HCEC 1CT (cell line): ENCODE measurements at regions not wholly inside any gene's neighbourhood (a gene's known extent, or its start where the extent isn't known, plus 50 kb on each side); places are given as distances from the start of the nearest gene placed in this dataset.
A peak's percentile ranks its signal among the peaks of the same experiment; 100 is the strongest.

Source experiments
- DNase-seq: peaks from one replicate; pipeline ENCODE4 v3.0.0-alpha.2; 2017

DNA sequence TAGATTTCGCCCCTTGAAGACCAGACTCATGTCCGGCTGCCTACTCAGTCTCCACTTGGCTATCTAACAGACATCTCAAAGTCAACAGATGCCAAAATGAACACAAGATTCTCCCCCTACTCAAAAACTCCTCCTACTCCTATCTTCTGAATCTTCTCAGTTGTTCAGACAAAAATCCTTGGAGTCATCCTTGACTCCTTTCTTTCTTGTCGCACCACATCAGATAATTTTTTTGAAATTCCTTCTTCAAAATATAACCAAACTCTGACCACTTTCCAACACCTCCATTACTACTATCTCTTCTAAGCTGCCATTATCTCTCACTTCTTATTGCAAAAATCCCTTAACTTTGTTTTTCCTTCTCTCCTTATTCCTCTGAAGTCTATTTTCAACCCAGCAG lies 141.9 kb upstream of the SLC7A14 start:
- DNase-seq, result no peak

DNA sequence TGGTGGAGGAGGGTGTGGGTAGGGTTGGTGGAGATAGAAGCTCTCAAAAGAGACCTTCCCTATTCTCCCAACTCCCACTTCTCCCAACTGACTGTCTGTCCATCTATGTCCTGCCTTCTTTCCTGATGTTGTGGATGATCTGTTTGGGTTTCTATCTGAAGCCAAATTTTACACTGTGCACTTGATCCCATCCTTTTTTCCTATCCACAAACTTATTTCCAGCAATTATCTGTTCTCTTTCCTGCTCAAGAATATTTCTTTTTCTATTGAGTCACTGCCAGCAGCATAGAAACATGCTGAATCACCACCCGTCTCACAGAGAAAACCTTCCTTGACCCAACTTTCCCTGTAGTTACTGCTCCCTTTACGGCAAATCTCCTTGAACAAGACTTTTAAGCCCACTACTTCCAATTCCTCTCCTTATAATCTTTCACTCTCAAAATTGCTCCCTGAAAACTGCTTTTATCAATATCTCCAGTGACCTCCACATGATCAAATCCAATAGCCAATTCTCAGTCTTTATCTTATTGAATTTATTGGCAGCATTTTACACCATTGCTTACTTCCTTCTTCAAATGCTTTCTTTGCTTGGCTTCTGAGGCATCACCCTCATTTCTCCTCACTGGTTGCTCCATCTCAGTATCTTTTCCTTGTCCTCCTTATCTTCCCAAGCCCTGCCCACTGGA lies 141.2 kb upstream of the SLC7A14 start:
- DNase-seq, result peak; percentile 93

DNA sequence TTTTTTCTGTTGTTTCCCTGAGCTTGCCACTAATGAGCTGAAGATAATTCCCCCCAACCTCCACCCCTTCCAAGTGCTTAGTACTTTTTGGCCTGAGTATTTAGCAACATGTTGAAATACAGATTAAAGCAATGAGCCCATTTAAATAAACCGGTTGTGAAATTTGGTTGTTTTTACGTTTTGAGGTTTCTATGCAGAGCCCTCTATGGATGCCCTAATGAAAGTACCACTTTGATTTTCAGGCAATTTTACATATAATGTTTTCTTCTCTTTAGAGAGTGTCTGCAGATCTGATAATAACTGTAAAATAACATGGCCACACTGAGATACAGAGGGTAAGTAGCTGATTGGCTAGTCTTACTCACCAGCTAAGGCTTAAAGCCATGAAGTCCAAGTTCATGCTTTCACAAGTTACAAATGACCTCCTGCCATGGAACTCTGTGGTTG lies 139.4 kb upstream of the SLC7A14 start:
- DNase-seq, result peak; percentile 70

DNA sequence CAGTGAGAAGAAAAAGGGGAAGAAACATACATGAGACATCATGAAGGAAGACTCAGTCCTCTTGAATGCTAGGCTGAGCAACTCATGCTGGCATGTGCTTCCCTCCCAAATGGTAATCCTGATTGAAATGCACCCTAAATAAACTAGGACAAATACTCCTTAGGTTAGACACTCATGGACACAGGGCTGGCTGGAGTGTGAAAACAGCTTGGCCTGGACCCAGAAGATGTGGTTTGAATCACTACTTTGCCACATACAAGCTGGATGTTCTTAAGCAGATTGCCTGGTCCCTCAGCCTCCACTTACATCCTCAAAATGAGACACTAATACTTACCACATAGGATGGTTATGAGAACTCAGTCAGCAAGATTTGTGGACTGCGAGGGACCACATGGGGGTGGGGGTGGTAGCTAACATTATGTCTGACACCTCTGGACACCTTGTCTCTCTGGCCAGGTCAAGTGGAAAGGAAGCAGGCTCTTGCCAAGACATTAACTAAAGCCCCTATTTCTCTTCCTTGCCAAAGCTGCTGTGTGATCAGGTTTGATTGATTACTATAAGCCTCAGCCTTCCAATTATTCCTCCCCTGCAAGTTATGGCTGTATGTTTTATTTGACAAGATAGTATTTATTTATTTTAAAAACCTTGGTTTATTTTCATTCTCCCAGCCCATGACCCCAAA lies 138.9 kb upstream of the SLC7A14 start:
- DNase-seq, result peak; percentile 94

DNA sequence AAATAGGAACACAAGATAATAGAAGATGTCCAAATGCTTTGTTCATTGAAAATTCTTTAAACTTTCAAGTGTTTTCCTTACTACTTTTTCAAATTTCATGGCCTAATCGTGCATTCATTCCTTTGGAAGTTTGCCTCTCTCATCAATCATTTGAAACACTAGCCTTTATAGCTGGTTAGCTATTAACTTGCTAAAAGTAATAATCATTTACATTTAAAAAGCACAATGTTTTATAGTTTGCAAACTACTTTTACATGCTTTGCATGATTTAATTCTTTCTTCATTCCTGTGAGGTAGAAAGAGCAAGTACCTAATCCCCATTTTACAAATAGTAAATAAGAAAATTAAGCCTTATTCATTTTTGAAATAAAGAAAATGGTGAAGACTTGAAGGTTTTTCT lies 137.4 kb upstream of the SLC7A14 start:
- DNase-seq, result no peak

DNA sequence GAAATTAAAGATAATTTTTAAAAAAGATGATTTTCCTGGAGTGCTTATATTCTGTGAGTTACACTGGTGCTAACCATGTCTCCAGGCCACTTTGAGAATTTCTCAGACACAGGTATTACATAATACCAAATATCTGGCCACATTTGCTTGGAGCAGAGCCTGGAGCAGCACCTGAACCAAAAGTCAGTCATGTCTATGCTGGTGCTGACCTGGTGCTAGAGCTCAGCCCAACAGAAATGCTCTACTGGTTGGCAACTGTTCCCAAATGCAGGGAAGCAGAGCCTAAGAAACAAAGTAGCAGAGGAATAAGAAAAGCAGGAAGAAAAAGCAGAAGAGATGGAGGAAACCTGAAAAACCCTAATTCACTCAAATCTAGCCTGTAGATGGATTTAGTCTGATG lies 135.7 kb upstream of the SLC7A14 start:
- DNase-seq, result no peak

GRCh38 chr3:170719300-170719699 lies 133.4 kb upstream of the SLC7A14 start:
- DNase-seq, result no peak

DNA sequence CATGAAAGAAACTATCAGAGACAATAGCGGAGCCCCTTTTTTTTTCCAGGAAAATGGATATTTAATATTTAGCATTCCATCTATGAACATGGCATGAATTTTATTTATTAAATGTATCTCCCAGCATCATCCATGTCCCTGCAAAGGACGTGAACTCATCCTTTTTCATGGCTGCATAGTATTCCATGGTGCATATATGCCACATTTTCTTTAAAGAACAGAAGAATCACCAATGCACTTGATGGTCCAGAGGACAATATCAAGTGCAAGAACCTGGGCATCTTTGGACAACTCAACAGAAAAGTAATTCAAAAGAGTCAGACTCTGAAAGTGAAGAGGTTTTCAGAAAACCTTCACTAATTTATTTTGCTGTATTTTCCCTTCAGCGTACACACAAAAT lies 133.0 kb upstream of the SLC7A14 start:
- no peak for DNase-seq

GRCh38 chr3:170717410-170718402 lies 131.8 kb upstream of the SLC7A14 start:
- DNase-seq, result peak; percentile 51

GRCh38 chr3:170716172-170716805 lies 130.4 kb upstream of the SLC7A14 start:
- DNase-seq, result no peak

DNA sequence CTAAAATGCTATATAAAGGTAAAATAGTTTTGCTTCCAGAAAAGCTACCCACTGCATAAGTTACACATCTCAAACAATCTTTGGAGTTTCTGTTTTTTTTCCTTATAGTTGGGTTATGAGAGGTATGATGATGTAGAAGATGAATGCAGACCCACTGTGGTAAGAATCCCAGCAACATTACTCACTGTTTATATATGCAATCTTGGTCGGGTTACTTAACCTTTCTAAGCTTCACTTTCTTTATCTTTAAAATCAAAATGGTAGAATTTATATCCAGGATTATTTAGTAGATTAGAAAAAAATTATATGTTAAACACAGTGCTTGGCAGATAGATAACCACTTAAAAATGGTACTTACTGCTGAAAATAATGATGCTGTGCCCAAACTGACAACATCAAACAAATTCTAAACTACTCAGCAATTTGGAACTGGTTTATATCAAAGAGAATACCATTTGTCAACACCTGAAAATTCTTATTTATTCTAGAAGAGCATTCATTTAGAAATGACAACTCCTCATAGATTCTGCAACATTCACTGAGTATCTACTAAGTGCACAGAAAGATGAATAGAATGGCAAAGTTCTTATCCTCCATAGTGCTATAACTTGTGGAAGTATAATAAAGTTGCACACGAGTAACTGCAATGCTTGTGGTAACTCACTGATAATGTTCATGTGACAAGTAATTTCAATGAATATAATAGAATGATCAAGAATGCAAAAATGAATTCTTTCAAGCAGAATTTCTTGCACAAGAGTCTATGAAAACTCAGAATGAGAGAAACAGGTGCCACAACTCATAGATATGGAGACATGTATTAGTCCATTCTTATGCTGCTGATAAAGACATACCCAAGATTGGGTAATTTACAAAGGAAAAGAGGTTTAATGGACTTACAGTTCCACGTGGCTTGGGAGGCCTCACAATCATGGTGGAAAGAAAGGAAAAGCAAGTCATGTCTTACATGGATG lies 129.0 kb upstream of the SLC7A14 start:
- peak; percentile 86 for DNase-seq

DNA sequence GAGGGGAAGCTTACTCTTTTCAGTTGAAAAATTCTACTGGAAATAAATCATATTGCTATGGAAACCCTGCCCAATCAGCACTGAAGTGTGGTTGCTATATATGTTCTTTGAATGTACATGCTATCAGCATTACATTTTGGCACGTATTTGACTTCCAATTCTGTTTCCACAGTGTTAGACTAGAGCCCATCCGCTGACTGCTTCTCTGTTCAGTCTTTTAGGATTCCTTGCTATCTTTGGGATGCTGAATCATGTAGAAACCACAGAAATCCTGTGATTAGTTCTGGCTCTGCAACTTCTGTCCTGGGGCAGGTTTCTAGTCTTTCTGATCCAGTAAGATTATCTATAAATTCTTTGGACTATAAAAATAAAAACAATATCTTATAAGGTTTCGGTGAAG lies 128.2 kb upstream of the SLC7A14 start:
- DNase-seq, result peak; percentile 79

DNA sequence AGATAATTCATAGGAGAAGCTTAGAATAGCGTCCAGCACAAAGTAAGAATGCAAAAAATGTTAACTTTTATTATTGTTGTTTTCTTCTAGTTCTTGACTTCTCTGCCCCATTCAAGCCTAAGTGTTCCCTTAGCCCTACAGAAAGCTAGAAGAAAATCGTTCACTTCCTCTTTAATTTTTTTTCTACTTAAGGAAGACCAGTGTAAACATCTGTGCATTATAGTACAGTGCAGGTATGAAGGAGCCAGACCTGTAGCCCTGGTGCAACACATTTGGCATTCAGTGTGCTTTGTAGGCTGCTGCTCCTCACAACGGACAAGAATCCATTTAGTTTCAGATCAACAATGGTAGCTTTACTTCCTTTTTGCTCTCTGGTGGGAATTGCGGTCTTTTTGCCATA lies 127.8 kb upstream of the SLC7A14 start:
- no peak for DNase-seq

- DNase-seq, result no peak
Measured at GRCh38 chr3:170712798-170713197, 126.9 kb upstream of the SLC7A14 start.

GRCh38 chr3:170712336-170712735 lies 126.5 kb upstream of the SLC7A14 start:
- DNase-seq, result no peak

- no peak for DNase-seq
Measured at GRCh38 chr3:170711786-170712185, 125.9 kb upstream of the SLC7A14 start.

DNA sequence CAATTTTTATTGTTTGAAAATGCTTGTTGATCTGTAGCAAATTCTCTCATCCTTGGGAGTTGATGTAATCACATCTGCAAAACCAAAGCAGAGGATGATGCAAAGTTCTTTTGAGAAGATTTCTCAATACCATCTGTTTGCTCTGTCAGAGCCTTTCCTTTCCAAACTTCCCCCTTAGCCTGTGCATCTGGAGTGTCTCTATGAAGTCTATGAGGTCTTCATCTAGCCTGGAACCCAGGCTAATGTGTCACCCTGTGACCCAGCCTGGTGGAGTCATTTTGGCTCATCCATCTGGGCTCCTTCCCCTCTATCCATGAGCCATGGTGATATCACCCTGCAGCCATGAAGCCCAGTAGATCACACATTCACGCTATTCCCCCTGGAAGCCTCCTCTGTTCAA lies 123.2 kb upstream of the SLC7A14 start:
- DNase-seq, result peak; percentile 99

DNA sequence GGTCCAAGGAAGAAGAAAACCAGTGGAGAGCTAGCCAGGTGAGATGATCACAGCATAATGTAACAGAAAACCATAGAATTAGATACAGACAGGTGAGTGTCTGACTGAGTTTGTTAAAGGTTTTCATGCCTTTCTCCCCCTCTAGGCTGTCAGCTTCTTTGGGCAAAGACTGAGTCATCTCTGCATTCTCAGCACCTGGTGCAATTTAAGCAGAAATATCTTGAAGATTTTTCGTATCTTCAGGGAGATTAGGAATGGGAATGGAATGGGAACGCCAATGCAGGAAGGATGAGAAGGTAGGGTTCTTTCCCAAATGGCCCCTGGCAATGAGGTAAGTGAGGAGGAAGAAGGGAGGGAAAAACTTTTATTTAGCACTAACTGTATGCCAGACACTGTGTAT lies 122.0 kb upstream of the SLC7A14 start:
- no peak for DNase-seq

- DNase-seq, result no peak
Measured at GRCh38 chr3:170705131-170705530, 119.3 kb upstream of the SLC7A14 start.

DNA sequence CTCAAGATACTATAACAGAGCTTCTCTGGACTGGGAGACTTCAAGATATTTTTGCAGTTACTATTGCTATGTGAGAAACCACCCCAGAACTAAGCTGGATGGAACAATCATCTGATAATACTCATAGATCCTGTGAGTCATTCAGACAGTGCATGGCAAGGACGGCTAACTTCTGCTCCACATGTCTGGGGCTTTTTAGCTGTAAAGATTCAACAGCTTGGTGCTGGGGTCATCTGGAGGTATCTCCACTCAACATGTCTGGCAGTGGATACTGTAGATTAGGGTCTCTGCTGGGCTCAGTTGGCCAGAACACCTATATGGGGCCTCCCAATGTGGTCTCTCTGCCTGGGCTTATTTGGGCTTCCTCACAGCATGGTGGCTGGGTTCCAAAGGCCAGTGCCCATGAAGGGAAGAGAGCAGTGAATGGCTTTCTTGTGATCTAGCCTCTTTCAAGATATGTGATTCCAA lies 117.3 kb upstream of the SLC7A14 start:
- peak; percentile 95 for DNase-seq
